DND-41 (cell line): ENCODE measurements at regions not wholly inside any gene's neighbourhood (a gene's known extent, or its start where the extent isn't known, plus 50 kb on each side); places are given as distances from the start of the nearest gene placed in this dataset.

Source experiments
- ATAC-seq: fragments of 200-7000 bp; cut with Tn5 transposase; 3 replicates; pipeline ENCODE4 v1.9.1; 2021; ENCODE audit warnings: low read depth; ENCODE audit not compliant: insufficient read depth
- DNase-seq: peaks from one replicate; pipeline ENCODE4 v3.0.0-alpha.2; 2020
- H2AFZ ChIP-seq: 2 replicates; pipeline ENCODE4 v1.6.0; 2012; ENCODE audit warnings: low read depth, low read length
- H3K27ac ChIP-seq: 2 replicates; pipeline ENCODE4 v1.5.1; 2012; ENCODE audit warnings: low read length, inconsistent platforms
- H3K27me3 ChIP-seq: fragments of 200-600 bp; sonication (generic); 2 replicates; pipeline ENCODE4 v1.6.0; 2012; ENCODE audit warnings: low read length, mild to moderate bottlenecking, inconsistent platforms; ENCODE audit not compliant: insufficient read depth, poor library complexity
- H3K36me3 ChIP-seq: 2 replicates; pipeline ENCODE4 v1.5.1; 2012; ENCODE audit warnings: low read length, inconsistent platforms; ENCODE audit not compliant: insufficient read depth
- H3K4me1 ChIP-seq: 2 replicates; pipeline ENCODE4 v1.5.1; 2012; ENCODE audit warnings: mild to moderate bottlenecking, low read length; ENCODE audit not compliant: insufficient read depth
- H3K4me2 ChIP-seq: 2 replicates; pipeline ENCODE4 v1.6.0; 2012; ENCODE audit warnings: mild to moderate bottlenecking, moderate library complexity, low read length, inconsistent platforms; ENCODE audit not compliant: insufficient read depth
- H3K4me3 ChIP-seq, 2 experiments: fragments of 200-600 bp in 1 of 2; shearing (Covaris generic) in 1 of 2; 2 replicates each; pipeline ENCODE4 v1.5.1; 2012 to 2016; ENCODE audit warnings: inconsistent platforms in 2 of 2, low read length in 2 of 2, mild to moderate bottlenecking in 2 of 2, low read depth in 1 of 2, moderate library complexity in 1 of 2
- H3K79me2 ChIP-seq: 2 replicates; pipeline ENCODE4 v1.6.0; 2012; ENCODE audit warnings: low read length, inconsistent platforms; ENCODE audit not compliant: insufficient read depth
- H3K9ac ChIP-seq: 2 replicates; pipeline ENCODE4 v1.6.0; 2012; ENCODE audit warnings: low read depth, mild to moderate bottlenecking, inconsistent platforms, low read length, moderate library complexity
- H3K9me3 ChIP-seq: 2 replicates; pipeline ENCODE4 v1.5.1; 2012; ENCODE audit warnings: low read length, moderate library complexity, mild to moderate bottlenecking, inconsistent platforms; ENCODE audit not compliant: insufficient read depth, severe bottlenecking
- H4K20me1 ChIP-seq: 2 replicates; pipeline ENCODE4 v1.6.0; 2012; ENCODE audit warnings: low read length; ENCODE audit not compliant: insufficient read depth
- EZH2 ChIP-seq: IDR thresholded peaks from 3 replicates; pipeline ENCODE4 v1.6.1; 2012; ENCODE audit warnings: borderline replicate concordance, low read depth, mild to moderate bottlenecking, moderate library complexity, low read length, inconsistent platforms; ENCODE audit not compliant: severe bottlenecking
- TF ChIP-seq, protein P1 (sequence below): IDR thresholded peaks from 2 replicates; pipeline ENCODE4 v1.5.1; 2012; ENCODE audit warnings: borderline replicate concordance, low read length, moderate library complexity, mild to moderate bottlenecking; ENCODE audit not compliant: poor library complexity, severe bottlenecking; ENCODE audit errors: extremely low read depth

- Histone ChIP-seq H3K36me3 (no peaks in the 10 kb centered on the region), H3K4me3 (no peak overlapping the region), H3K9me3 (no peaks in the 10 kb centered on the region), H3K27ac (no peak overlapping the region), H3K4me1 (no peaks in the 10 kb centered on the region), H4K20me1 (no peaks in the 10 kb centered on the region), H3K9ac (no peak overlapping the region), H2AFZ (no peak overlapping the region), H3K4me2 (no peak overlapping the region), H3K79me2 (no peaks in the 10 kb centered on the region), H3K27me3 (peaks cover 14% of the 10 kb centered on the region)
- no peak for TF ChIP-seq EZH2
- TF ChIP-seq, protein P1, sequence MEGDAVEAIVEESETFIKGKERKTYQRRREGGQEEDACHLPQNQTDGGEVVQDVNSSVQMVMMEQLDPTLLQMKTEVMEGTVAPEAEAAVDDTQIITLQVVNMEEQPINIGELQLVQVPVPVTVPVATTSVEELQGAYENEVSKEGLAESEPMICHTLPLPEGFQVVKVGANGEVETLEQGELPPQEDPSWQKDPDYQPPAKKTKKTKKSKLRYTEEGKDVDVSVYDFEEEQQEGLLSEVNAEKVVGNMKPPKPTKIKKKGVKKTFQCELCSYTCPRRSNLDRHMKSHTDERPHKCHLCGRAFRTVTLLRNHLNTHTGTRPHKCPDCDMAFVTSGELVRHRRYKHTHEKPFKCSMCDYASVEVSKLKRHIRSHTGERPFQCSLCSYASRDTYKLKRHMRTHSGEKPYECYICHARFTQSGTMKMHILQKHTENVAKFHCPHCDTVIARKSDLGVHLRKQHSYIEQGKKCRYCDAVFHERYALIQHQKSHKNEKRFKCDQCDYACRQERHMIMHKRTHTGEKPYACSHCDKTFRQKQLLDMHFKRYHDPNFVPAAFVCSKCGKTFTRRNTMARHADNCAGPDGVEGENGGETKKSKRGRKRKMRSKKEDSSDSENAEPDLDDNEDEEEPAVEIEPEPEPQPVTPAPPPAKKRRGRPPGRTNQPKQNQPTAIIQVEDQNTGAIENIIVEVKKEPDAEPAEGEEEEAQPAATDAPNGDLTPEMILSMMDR, result no peak
- ATAC-seq (no peak), DNase-seq (no peak)
Measured at GRCh38 chr13:24042710-24043440, 117.6 kb upstream of the SPATA13 start.

DNA sequence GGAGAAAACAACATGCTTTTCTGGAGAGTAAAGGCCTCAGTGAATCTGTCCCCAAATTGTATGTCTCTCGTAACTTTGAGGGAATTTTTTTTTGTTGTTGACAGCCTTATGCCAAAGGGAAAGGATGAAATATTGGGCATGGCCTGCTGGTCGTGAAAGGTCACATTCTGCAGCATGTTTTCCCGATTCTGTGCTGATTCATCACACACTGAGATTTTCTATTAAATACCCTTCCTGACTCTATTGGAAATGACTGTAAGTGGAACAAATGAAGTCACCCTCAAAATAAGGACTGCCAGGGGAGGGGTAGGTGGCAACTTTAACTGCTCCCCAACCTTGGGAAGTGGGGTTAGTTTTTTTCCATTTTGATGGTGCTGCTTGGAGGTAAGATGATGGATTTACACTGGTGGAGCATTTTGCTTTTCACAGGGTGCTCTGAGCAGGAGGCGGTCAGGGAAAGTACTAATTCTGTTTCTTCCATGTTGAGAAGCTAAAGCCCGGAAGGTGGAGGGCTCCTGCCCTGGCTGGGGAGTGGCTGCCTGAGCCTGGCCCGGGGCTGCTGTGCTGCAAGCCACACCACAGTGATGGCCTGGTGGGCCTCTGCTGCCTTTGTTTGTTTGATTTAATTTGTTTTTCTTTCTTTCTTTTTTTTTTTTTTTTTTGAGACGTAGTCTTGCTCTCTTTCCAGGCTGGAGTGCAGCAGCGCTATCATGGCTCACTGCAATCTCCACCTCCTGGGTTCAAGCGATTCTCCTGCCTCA lies 116.8 kb upstream of the SPATA13 start:
- H3K79me2 ChIP-seq, result no peaks in the 10 kb centered on the region
- no peak overlapping the region for H2AFZ ChIP-seq
- no peaks in the 10 kb centered on the region for H3K9me3 ChIP-seq
- no peak overlapping the region for H3K9ac ChIP-seq
- no peak overlapping the region for H3K4me3 ChIP-seq
- no peaks in the 10 kb centered on the region for H4K20me1 ChIP-seq
- DNase-seq (no peak), ATAC-seq (no peak)
- H3K4me1 ChIP-seq, result no peaks in the 10 kb centered on the region
- peaks cover 14% of the 10 kb centered on the region for H3K27me3 ChIP-seq
- H3K36me3 ChIP-seq, result no peaks in the 10 kb centered on the region
- H3K27ac ChIP-seq, result no peak overlapping the region
- TF ChIP-seq EZH2, result no peak
- TF ChIP-seq, protein P1, result no peak
- no peak overlapping the region for H3K4me2 ChIP-seq

DNA sequence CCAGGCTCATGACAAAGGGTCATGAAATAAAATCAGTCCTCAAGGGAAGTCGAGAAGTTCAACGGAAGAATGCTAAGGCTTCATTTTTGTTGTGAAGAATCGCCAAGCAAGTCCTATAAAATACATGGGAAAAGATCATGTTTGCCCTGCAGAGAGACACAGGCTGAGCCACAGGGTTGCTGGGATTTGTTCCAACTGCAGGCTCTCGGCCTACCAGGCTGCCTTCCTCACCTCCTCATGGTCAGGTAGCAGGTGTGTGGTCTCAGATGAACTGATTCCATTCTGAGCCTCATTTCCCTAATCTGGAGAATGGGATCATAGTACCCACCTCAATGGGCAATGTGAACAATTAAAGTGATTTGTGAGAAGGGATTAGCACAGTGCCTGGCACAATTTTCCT lies 114.9 kb upstream of the SPATA13 start:
- Histone ChIP-seq H3K4me3 (no peak overlapping the region), H3K79me2 (no peaks in the 10 kb centered on the region), H3K4me1 (no peaks in the 10 kb centered on the region), H3K27me3 (peaks cover 13% of the 10 kb centered on the region), H3K27ac (no peak overlapping the region), H4K20me1 (no peaks in the 10 kb centered on the region), H2AFZ (no peak overlapping the region), H3K9ac (no peak overlapping the region), H3K36me3 (no peaks in the 10 kb centered on the region), H3K4me2 (no peak overlapping the region), H3K9me3 (no peaks in the 10 kb centered on the region)
- no peak for DNase-seq
- no peak for ATAC-seq
- TF ChIP-seq, protein P1, result no peak
- TF ChIP-seq EZH2, result no peak
